MM.1S (cell line): ENCODE measurements at regions not wholly inside any gene's neighbourhood (a gene's known extent, or its start where the extent isn't known, plus 50 kb on each side); places are given as distances from the start of the nearest gene placed in this dataset.

Experiments
- EZH2 ChIP-seq: fragments of 300-600 bp; sonication (generic); optimal IDR thresholded peaks from 2 replicates; pipeline ENCODE3; 2017; ENCODE audit warnings: low read depth, mild to moderate bottlenecking, antibody characterized with exemption, low read length, mixed read lengths
- TF ChIP-seq, protein P1 (sequence below): fragments of 300-600 bp; sonication (generic); IDR thresholded peaks from 2 replicates; pipeline ENCODE4 v1.5.1; 2016; ENCODE audit warnings: antibody characterized with exemption, low read length, mixed read lengths

GRCh38 chrX:124280294-124280902 lies 52.1 kb upstream of the TEX13D start:
- TF ChIP-seq, protein P1, sequence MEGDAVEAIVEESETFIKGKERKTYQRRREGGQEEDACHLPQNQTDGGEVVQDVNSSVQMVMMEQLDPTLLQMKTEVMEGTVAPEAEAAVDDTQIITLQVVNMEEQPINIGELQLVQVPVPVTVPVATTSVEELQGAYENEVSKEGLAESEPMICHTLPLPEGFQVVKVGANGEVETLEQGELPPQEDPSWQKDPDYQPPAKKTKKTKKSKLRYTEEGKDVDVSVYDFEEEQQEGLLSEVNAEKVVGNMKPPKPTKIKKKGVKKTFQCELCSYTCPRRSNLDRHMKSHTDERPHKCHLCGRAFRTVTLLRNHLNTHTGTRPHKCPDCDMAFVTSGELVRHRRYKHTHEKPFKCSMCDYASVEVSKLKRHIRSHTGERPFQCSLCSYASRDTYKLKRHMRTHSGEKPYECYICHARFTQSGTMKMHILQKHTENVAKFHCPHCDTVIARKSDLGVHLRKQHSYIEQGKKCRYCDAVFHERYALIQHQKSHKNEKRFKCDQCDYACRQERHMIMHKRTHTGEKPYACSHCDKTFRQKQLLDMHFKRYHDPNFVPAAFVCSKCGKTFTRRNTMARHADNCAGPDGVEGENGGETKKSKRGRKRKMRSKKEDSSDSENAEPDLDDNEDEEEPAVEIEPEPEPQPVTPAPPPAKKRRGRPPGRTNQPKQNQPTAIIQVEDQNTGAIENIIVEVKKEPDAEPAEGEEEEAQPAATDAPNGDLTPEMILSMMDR, result no peak
- no peak for TF ChIP-seq EZH2
